Mesendoderm (in vitro differentiated cells): ENCODE measurements at regions not wholly inside any gene's neighbourhood (a gene's known extent, or its start where the extent isn't known, plus 50 kb on each side); places are given as distances from the start of the nearest gene placed in this dataset. TPM values are rescaled to one million over a fixed set of nuclear protein-coding genes. Genes with fewer than 3 reads are reported as not detected.

Experiments used
- DNase-seq: peaks from one replicate; pipeline ENCODE4 v3.0.0; 2013
- H2AK5ac ChIP-seq: 2 replicates; pipeline ENCODE4 v1.6.1; 2013; ENCODE audit warnings: low read length, inconsistent platforms
- H2BK120ac ChIP-seq: 2 replicates; pipeline ENCODE4 v1.6.1; 2013; ENCODE audit warnings: low read depth, mild to moderate bottlenecking, low read length, moderate library complexity, mixed read lengths
- H2BK15ac ChIP-seq: replicated peaks from 2 replicates; pipeline ENCODE4 v1.6.1; 2013; ENCODE audit warnings: low read depth, mild to moderate bottlenecking, moderate library complexity
- H2BK5ac ChIP-seq: 2 replicates; pipeline ENCODE4 v1.6.1; 2013; ENCODE audit warnings: low read length, inconsistent platforms
- H3K18ac ChIP-seq: 2 replicates; pipeline ENCODE4 v1.6.1; 2013; ENCODE audit warnings: mild to moderate bottlenecking, low read length, mixed read lengths
- H3K23ac ChIP-seq: one replicate; pipeline ENCODE4 v1.6.1; 2013; ENCODE audit warnings: low read length
- H3K27ac ChIP-seq: 2 replicates; pipeline ENCODE4 v1.5.1; 2013; ENCODE audit warnings: low read depth, mild to moderate bottlenecking, inconsistent platforms, low read length, moderate library complexity
- H3K27me3 ChIP-seq: 2 replicates; pipeline ENCODE4 v1.6.1; 2013; ENCODE audit warnings: low read length, control low read depth, mild to moderate bottlenecking, inconsistent platforms; ENCODE audit not compliant: insufficient read depth, poor library complexity
- H3K36me3 ChIP-seq: 2 replicates; pipeline ENCODE4 v1.6.1; 2013; ENCODE audit warnings: low read length, inconsistent platforms; ENCODE audit not compliant: control insufficient read depth, insufficient read depth
- H3K4ac ChIP-seq: one replicate; pipeline ENCODE4 v1.6.1; 2013; ENCODE audit warnings: low read depth, mild to moderate bottlenecking, low read length, moderate library complexity
- H3K4me1 ChIP-seq: 2 replicates; pipeline ENCODE4 v1.6.1; 2013; ENCODE audit warnings: low read depth, low read length, inconsistent platforms; ENCODE audit not compliant: control insufficient read depth
- H3K4me2 ChIP-seq: 2 replicates; pipeline ENCODE4 v1.6.1; 2013; ENCODE audit warnings: low read length
- H3K4me3 ChIP-seq: 2 replicates; pipeline ENCODE4 v1.5.1; 2013; ENCODE audit warnings: mild to moderate bottlenecking, low read length
- H3K56ac ChIP-seq: one replicate; pipeline ENCODE4 v1.6.1; 2013; ENCODE audit warnings: low read length
- H3K79me1 ChIP-seq: 2 replicates; pipeline ENCODE4 v1.6.1; 2013; ENCODE audit warnings: low read length, inconsistent platforms
- H3K79me2 ChIP-seq: 2 replicates; pipeline ENCODE4 v1.6.1; 2013; ENCODE audit warnings: mild to moderate bottlenecking, low read length; ENCODE audit not compliant: control insufficient read depth, insufficient read depth
- H3K9ac ChIP-seq: 2 replicates; pipeline ENCODE4 v1.6.1; 2013; ENCODE audit warnings: low read length, inconsistent platforms
- H4K5ac ChIP-seq: one replicate; pipeline ENCODE4 v1.6.1; 2013; ENCODE audit warnings: low read length
- H4K8ac ChIP-seq: one replicate; pipeline ENCODE4 v1.6.1; 2013; ENCODE audit warnings: low read depth, mild to moderate bottlenecking, control low read depth, low read length, moderate library complexity
- WGBS: extraction: QIAGEN DNeasy Blood & Tissue Kit; methylation state at CpG from one replicate; pipeline ENCODE4 v1.1.7; 2013; ENCODE audit warnings: low lambda C conversion rate, missing lambda C conversion rate; ENCODE audit not compliant: insufficient coverage; ENCODE audit errors: extremely low coverage; 5-methylcytosine and 5-hydroxymethylcytosine counted together
- small RNA-seq: library from polyadenylated mRNA; stranded (forward); fragments of <200 nt; extraction: miRNeasy Mini kit (QIAGEN cat#:217004); gene quantifications from one replicate; pipeline ENCODE3, GENCODE V24; 2013; ENCODE audit not compliant: insufficient read depth

DNA sequence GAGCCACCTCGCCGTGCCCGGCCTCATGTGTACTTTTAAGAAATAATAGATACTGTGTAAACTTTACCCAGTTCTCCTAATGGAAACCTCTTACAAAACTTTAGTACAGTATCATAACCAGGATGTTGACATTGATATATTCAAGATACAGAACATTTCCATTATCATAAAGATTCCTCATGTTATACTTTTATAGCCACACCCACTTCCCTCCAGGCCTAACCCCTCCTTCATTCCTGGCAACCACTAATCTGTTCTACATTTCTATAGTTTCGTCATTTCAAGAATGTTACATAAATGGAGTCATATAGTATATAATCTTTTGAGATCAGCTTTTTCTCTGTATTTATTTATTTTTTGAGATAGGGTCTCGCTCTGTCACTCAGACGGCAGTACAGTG is 52.6 kb upstream of the SALL4 start:
- Histone ChIP-seq H2BK120ac (no peak overlapping the region), H3K18ac (no peak overlapping the region), H3K23ac (no peak overlapping the region), H2BK15ac (no peak overlapping the region), H3K56ac (no peak overlapping the region), H2AK5ac (no peak overlapping the region), H2BK5ac (no peak overlapping the region), H3K79me1 (no peaks in the 10 kb centered on the region), H4K5ac (no peak overlapping the region), H3K9ac (no peak overlapping the region), H3K4me2 (no peak overlapping the region), H3K27me3 (no peaks in the 10 kb centered on the region), H3K36me3 (no peaks in the 10 kb centered on the region), H3K4me1 (no peaks in the 10 kb centered on the region), H3K79me2 (no peaks in the 10 kb centered on the region), H3K4me3 (no peak overlapping the region), H3K27ac (no peak overlapping the region), H4K8ac (no peak overlapping the region), H3K4ac (no peak overlapping the region)
- WGBS: no CpG with 5 or more reads among the region's 6 CpGs
- DNase-seq: no peak

Small RNA genes lying in the stretch of these regions (small RNA-seq; reads per million reads assigned to genes)
- gene RNU6-347P: not detected
- not detected for gene RNU7-6P
